Tibial nerve (tissue), 4 donors: ENCODE measurements at regions not wholly inside any gene's neighbourhood (a gene's known extent, or its start where the extent isn't known, plus 50 kb on each side); places are given as distances from the start of the nearest gene placed in this dataset.
"Not testable (repeated sequence)": the region's sequence is repeated elsewhere in the genome, so short reads cannot be mapped to it uniquely, and the experiment has no call there.

ENCODE experiments used
- DNase-seq, 2 donors: peaks; one replicate each; pipeline ENCODE4 v3.0.0-alpha.2; 2019; ENCODE audit warnings: low spot score in 2 of 2
- H3K27ac ChIP-seq, 4 donors: fragments of 200-600 bp; sonication (generic) in 3 of 4; one replicate each; pipeline ENCODE4 v1.5.1; 2017 to 2019; ENCODE audit warnings: mild to moderate bottlenecking in 1 of 4
- H3K27me3 ChIP-seq, 2 donors: fragments of 200-600 bp; sonication (generic) in 1 of 2; one replicate each; pipeline versions ENCODE4 v1.5.1 to v1.6.0; 2017 to 2019
- H3K36me3 ChIP-seq, 3 donors: fragments of 200-600 bp; sonication (generic); one replicate each; pipeline ENCODE4 v1.5.1; 2018 to 2019
- H3K4me1 ChIP-seq, 4 donors: fragments of 200-600 bp; sonication (generic) in 3 of 4; one replicate each; pipeline ENCODE4 v1.5.1; 2017 to 2019
- H3K4me3 ChIP-seq, 4 donors: fragments of 200-600 bp; sonication (generic) in 3 of 4; one replicate each; pipeline ENCODE4 v1.5.1; 2017 to 2019; ENCODE audit warnings: mild to moderate bottlenecking in 1 of 4, moderate library complexity in 1 of 4
- H3K9me3 ChIP-seq, 4 donors: fragments of 200-600 bp; sonication (generic) in 3 of 4; one replicate each; pipeline ENCODE4 v1.5.1; 2017 to 2019
- EP300 ChIP-seq, 2 donors: sonication (generic); formaldehyde crosslinking; IDR thresholded peaks; one replicate each; pipeline ENCODE4 v1.6.1; 2017; ENCODE audit warnings: antibody characterized with exemption in 2 of 2, mild to moderate bottlenecking in 1 of 2
- POLR2A ChIP-seq, 2 donors: fragments of 450-650 bp; IDR thresholded peaks; one replicate each; pipeline ENCODE4 v1.6.1; 2017; ENCODE audit warnings: antibody characterized with exemption in 2 of 2, mild to moderate bottlenecking in 2 of 2, moderate library complexity in 2 of 2
- WGBS, 2 donors: methylation state at CpG; one replicate each; pipeline ENCODE4 v1.1.5; 2018; 5-methylcytosine and 5-hydroxymethylcytosine counted together
- TF ChIP-seq, protein P1 (sequence below), 5 experiments: fragments of 200-600 bp in 3 of 5; fragments of 450-650 bp in 2 of 5; sonication (generic) in 3 of 5; IDR thresholded peaks; one replicate each; pipeline ENCODE4 v1.5.1; 2016 to 2019; ENCODE audit warnings: antibody characterized with exemption in 5 of 5, mild to moderate bottlenecking in 3 of 5, moderate library complexity in 2 of 5

GRCh38 chr4:174183259-174183658, 100.2 kb downstream of the FBXO8 start:
- no peak overlapping the region for H3K27ac ChIP-seq

GRCh38 chr4:174181827-174182226, 101.6 kb downstream of the FBXO8 start:
- H3K9me3 ChIP-seq, result no peaks in the 10 kb centered on the region
- TF ChIP-seq EP300 (IDR thresholded peaks at IDR 0.05) (no peak), POLR2A (IDR thresholded peaks at IDR 0.05) (no peak)
- TF ChIP-seq, protein P1, sequence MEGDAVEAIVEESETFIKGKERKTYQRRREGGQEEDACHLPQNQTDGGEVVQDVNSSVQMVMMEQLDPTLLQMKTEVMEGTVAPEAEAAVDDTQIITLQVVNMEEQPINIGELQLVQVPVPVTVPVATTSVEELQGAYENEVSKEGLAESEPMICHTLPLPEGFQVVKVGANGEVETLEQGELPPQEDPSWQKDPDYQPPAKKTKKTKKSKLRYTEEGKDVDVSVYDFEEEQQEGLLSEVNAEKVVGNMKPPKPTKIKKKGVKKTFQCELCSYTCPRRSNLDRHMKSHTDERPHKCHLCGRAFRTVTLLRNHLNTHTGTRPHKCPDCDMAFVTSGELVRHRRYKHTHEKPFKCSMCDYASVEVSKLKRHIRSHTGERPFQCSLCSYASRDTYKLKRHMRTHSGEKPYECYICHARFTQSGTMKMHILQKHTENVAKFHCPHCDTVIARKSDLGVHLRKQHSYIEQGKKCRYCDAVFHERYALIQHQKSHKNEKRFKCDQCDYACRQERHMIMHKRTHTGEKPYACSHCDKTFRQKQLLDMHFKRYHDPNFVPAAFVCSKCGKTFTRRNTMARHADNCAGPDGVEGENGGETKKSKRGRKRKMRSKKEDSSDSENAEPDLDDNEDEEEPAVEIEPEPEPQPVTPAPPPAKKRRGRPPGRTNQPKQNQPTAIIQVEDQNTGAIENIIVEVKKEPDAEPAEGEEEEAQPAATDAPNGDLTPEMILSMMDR (IDR thresholded peaks at IDR 0.05), result no peak
- DNase-seq, result no peak
- H3K36me3 ChIP-seq, result no peaks in the 10 kb centered on the region
- no peaks in the 10 kb centered on the region for H3K4me1 ChIP-seq
- H3K4me3 ChIP-seq, result no peak overlapping the region
- no peaks in the 10 kb centered on the region for H3K27me3 ChIP-seq
- H3K27ac ChIP-seq, result no peak overlapping the region

More at GRCh38 chr4:174183259-174183658, 100.2 kb downstream of the FBXO8 start:
- no peak overlapping the region for H3K4me3 ChIP-seq
- no peak for DNase-seq
- H3K9me3 ChIP-seq, result no peaks in the 10 kb centered on the region
- TF ChIP-seq EP300 (IDR thresholded peaks at IDR 0.05), result no peak
- no peaks in the 10 kb centered on the region for H3K4me1 ChIP-seq
- no peaks in the 10 kb centered on the region for H3K27me3 ChIP-seq
- H3K36me3 ChIP-seq, result no peaks in the 10 kb centered on the region

GRCh38 chr4:174177536-174177935, 105.9 kb downstream of the FBXO8 start:
- 35 to 42% methylated on average over 1 of the region's 1 CpG for WGBS, 2 donors
- Histone ChIP-seq H3K36me3 (no peaks in the 10 kb centered on the region), H3K9me3 (no peaks in the 10 kb centered on the region), H3K27me3 (no peaks in the 10 kb centered on the region), H3K4me1 (no peaks in the 10 kb centered on the region), H3K4me3 (no peak overlapping the region), H3K27ac (no peak overlapping the region)
- DNase-seq, result no peak
- TF ChIP-seq, protein P1 (IDR thresholded peaks at IDR 0.05), result no peak
- TF ChIP-seq EP300 (IDR thresholded peaks at IDR 0.05) (no peak), POLR2A (IDR thresholded peaks at IDR 0.05) (no peak)

GRCh38 chr4:174175836-174176235, 107.6 kb downstream of the FBXO8 start:
- H3K9me3 ChIP-seq, H3K4me3 ChIP-seq, H3K36me3 ChIP-seq, H3K27ac ChIP-seq, H3K4me1 ChIP-seq, DNase-seq, H3K27me3 ChIP-seq: not testable (repeated sequence)
- 86 to 88% methylated on average over 4 of the region's 4 CpGs for WGBS, 2 donors

- H3K27ac ChIP-seq, result no peak overlapping the region
- 62 to 67% methylated on average over 1 of the region's 1 CpG for WGBS, 2 donors
- H3K9me3 ChIP-seq, result no peaks in the 10 kb centered on the region
- TF ChIP-seq EP300 (IDR thresholded peaks at IDR 0.05), result no peak
- TF ChIP-seq, protein P1 (IDR thresholded peaks at IDR 0.05), result no peak
- TF ChIP-seq POLR2A (IDR thresholded peaks at IDR 0.05), result no peak
- no peaks in the 10 kb centered on the region for H3K36me3 ChIP-seq
- no peak for DNase-seq
- no peaks in the 10 kb centered on the region for H3K27me3 ChIP-seq
- H3K4me1 ChIP-seq, result no peaks in the 10 kb centered on the region
- no peak overlapping the region for H3K4me3 ChIP-seq
Measured at GRCh38 chr4:174173360-174173759, 110.1 kb downstream of the FBXO8 start.

DNA sequence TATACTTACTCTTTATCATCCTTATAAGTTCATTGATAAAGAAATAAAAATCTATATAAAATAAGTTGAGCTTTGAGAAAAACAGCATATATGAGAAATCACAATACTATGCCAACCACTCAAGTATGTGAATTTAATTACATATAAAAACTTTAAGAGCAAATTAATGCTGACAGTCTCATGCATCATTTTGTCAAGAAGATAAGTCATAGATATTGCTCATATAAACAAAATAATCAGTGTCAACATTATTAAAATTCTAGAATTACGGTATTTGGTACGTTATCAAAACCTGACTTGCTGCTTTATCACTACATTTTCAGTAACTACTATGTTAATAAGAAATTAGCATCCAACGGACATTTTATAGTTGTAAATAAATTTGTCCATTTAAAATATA, 111.2 kb downstream of the FBXO8 start:
- WGBS, 2 donors, result 88 to 89% methylated on average over 3 of the region's 3 CpGs
- H3K36me3 ChIP-seq, result no peaks in the 10 kb centered on the region
- H3K4me1 ChIP-seq, result no peaks in the 10 kb centered on the region
- TF ChIP-seq, protein P1 (IDR thresholded peaks at IDR 0.05), result no peak
- TF ChIP-seq POLR2A (IDR thresholded peaks at IDR 0.05) (no peak), EP300 (IDR thresholded peaks at IDR 0.05) (no peak)
- no peaks in the 10 kb centered on the region for H3K27me3 ChIP-seq
- no peak overlapping the region for H3K27ac ChIP-seq
- DNase-seq, result no peak
- H3K4me3 ChIP-seq, result no peak overlapping the region
- no peaks in the 10 kb centered on the region for H3K9me3 ChIP-seq
